SK-N-SH (cell line): ENCODE measurements at regions not wholly inside any gene's neighbourhood (a gene's known extent, or its start where the extent isn't known, plus 50 kb on each side); places are given as distances from the start of the nearest gene placed in this dataset.

ENCODE experiments used
- CTCF ChIA-PET: fragments of 300-600, 350-600 bp; formaldehyde crosslinking; extraction: SDS; loops from one replicate; lab custom pipeline; 2021; lab: Yijun Ruan, JAX
- POLR2A ChIA-PET: fragments of 350-600 bp; sonication (Branson Sonifier 250); formaldehyde crosslinking; extraction: SDS; loops from one replicate; lab custom pipeline; 2020; ENCODE audit warnings: antibody characterized with exemption, inconsistent platforms; lab: Yijun Ruan, JAX
- DNase-seq: peaks from one replicate; pipeline ENCODE4 v3.0.0; 2012
- H2AFZ ChIP-seq: fragments of 200-600 bp; sonication (generic); 2 replicates; pipeline ENCODE4 v1.8.1; 2016; ENCODE audit warnings: antibody characterized with exemption, mild to moderate bottlenecking, low read depth
- H3F3A ChIP-seq: fragments of 200-600 bp; sonication (generic); replicated peaks from 2 replicates; pipeline ENCODE3; 2016; ENCODE audit warnings: antibody characterized with exemption, mild to moderate bottlenecking; ENCODE audit not compliant: insufficient read depth
- H3K27ac ChIP-seq, 2 experiments: fragments of 200-500 bp in 1 of 2; fragments of 200-600 bp in 1 of 2; sonication (Bioruptor generic) in 1 of 2; sonication (generic), shearing (Covaris generic) in 1 of 2; 2 replicates each; pipeline versions ENCODE4 v1.5.1 to v1.6.1; 2014 to 2016; ENCODE audit warnings: low read depth in 2 of 2, inconsistent platforms in 1 of 2, low read length in 1 of 2, mild to moderate bottlenecking in 1 of 2, mixed read lengths in 1 of 2
- H3K27me3 ChIP-seq: fragments of 200-600 bp; sonication (generic), shearing (Covaris generic); 2 replicates; pipeline ENCODE4 v1.6.1; 2016; ENCODE audit warnings: mixed run types; ENCODE audit not compliant: insufficient read depth
- H3K36me3 ChIP-seq, 2 experiments: fragments of 200-500 bp in 1 of 2; fragments of 200-600 bp in 1 of 2; sonication (Bioruptor generic) in 1 of 2; sonication (generic) in 1 of 2; replicated peaks in 1 of 2; 2 replicates each; pipeline versions ENCODE3 to v1.5.1; 2014 to 2016; ENCODE audit warnings: low read length in 1 of 2, mild to moderate bottlenecking in 1 of 2; ENCODE audit not compliant: insufficient read depth in 2 of 2, control insufficient read depth in 1 of 2
- H3K4me1 ChIP-seq, 2 experiments: fragments of 200-500 bp in 1 of 2; fragments of 200-600 bp in 1 of 2; sonication (Bioruptor generic) in 1 of 2; sonication (generic), shearing (Covaris generic) in 1 of 2; 2 replicates each; pipeline versions ENCODE4 v1.5.1 to v1.6.1; 2014 to 2016; ENCODE audit warnings: low read depth in 1 of 2, low read length in 1 of 2, mixed run types in 1 of 2; ENCODE audit not compliant: insufficient read depth in 2 of 2, control insufficient read depth in 1 of 2
- H3K4me2 ChIP-seq: fragments of 200-600 bp; sonication (generic), shearing (Covaris generic); 2 replicates; pipeline ENCODE4 v1.6.1; 2017; ENCODE audit warnings: mixed run types
- H3K4me3 ChIP-seq, 2 experiments: fragments of 200-500 bp in 1 of 2; fragments of 200-600 bp in 1 of 2; sonication (Bioruptor generic) in 1 of 2; sonication (generic), shearing (Covaris generic) in 1 of 2; 2 replicates each; pipeline versions ENCODE4 v1.5.1 to v1.8.1; 2014 to 2016; ENCODE audit warnings: low read depth in 2 of 2, inconsistent platforms in 1 of 2, low read length in 1 of 2, mild to moderate bottlenecking in 1 of 2, mixed read lengths in 1 of 2, moderate library complexity in 1 of 2
- H3K79me2 ChIP-seq: fragments of 200-600 bp; sonication (generic); 2 replicates; pipeline ENCODE4 v1.8.1; 2017; ENCODE audit warnings: mild to moderate bottlenecking; ENCODE audit not compliant: insufficient read depth
- H3K9ac ChIP-seq: fragments of 200-600 bp; sonication (generic); 2 replicates; pipeline ENCODE4 v1.6.1; 2017; ENCODE audit warnings: mixed run types
- H3K9me2 ChIP-seq: fragments of 200-600 bp; sonication (generic); 2 replicates; pipeline ENCODE4 v1.6.1; 2017; ENCODE audit warnings: mixed run types
- H3K9me3 ChIP-seq: fragments of 200-600 bp; sonication (generic); 2 replicates; pipeline ENCODE4 v1.6.1; 2017; ENCODE audit warnings: mixed run types, mild to moderate bottlenecking, moderate library complexity
- H4K20me1 ChIP-seq: fragments of 200-600 bp; sonication (generic); 2 replicates; pipeline ENCODE4 v1.6.1; 2017; ENCODE audit warnings: mild to moderate bottlenecking, mixed run types; ENCODE audit not compliant: insufficient read depth
- CTCF ChIP-seq: fragments of 200-600 bp; sonication (generic); IDR thresholded peaks from 2 replicates; pipeline ENCODE4 v1.6.1; 2017; ENCODE audit warnings: antibody characterized with exemption, mild to moderate bottlenecking, moderate library complexity
- ELF1 ChIP-seq: IDR thresholded peaks from 2 replicates; pipeline ENCODE4 v1.4.0; 2012
- IRF3 ChIP-seq: fragments of 150-350 bp; IDR thresholded peaks from 2 replicates; pipeline ENCODE4 v1.6.1; 2016; ENCODE audit warnings: mild to moderate bottlenecking, low read depth, low read length
- JUND ChIP-seq: IDR thresholded peaks from 2 replicates; pipeline ENCODE4 v1.4.0; 2012
- MEF2A ChIP-seq: IDR thresholded peaks from 2 replicates; pipeline ENCODE4 v1.4.0; 2012; ENCODE audit warnings: low read depth, borderline replicate concordance
- MXI1 ChIP-seq: IDR thresholded peaks from 2 replicates; pipeline ENCODE4 v1.6.1; 2012; ENCODE audit warnings: mild to moderate bottlenecking, low read depth, low read length, improper control_type of control experiment
- RAD21 ChIP-seq: IDR thresholded peaks from 2 replicates; pipeline ENCODE4 v1.6.1; 2012; ENCODE audit warnings: mild to moderate bottlenecking, low read length
- RCOR1 ChIP-seq: fragments of 150-350 bp; IDR thresholded peaks from 2 replicates; pipeline ENCODE4 v1.6.1; 2017; ENCODE audit warnings: antibody characterized with exemption, low read length
- SMC3 ChIP-seq: IDR thresholded peaks from 2 replicates; pipeline ENCODE4 v1.6.1; 2012; ENCODE audit warnings: low read depth, low read length, improper control_type of control experiment
- TEAD4 ChIP-seq: IDR thresholded peaks from 2 replicates; pipeline ENCODE4 v1.4.0; 2012; ENCODE audit warnings: mild to moderate bottlenecking, borderline replicate concordance; ENCODE audit not compliant: insufficient read depth
- USF1 ChIP-seq: IDR thresholded peaks from 2 replicates; pipeline ENCODE4 v1.4.0; 2012; ENCODE audit warnings: low read depth, borderline replicate concordance
- WGBS: methylation state at CpG from one replicate; pipeline ENCODE4 v1.1.6; 2017; ENCODE audit warnings: low lambda C conversion rate; 5-methylcytosine and 5-hydroxymethylcytosine counted together

GRCh38 chr9:88221105-88221504, 82.8 kb upstream of the SPATA31C2 start (continued):
- TF ChIP-seq MXI1, result no peak
- no peak for TF ChIP-seq ELF1
- TF ChIP-seq RCOR1, result no peak
- no peak for TF ChIP-seq SMC3
- no peak for TF ChIP-seq IRF3

GRCh38 chr9:88220652-88221051, 82.4 kb upstream of the SPATA31C2 start:
- no peak for DNase-seq
- CTCF ChIA-PET, result interaction anchor here (0.6 kb wide), 1 partner anchor 68 kb away, joined by 3 read pairs; no protein-coding TSS in a partner anchor

More at GRCh38 chr9:88220652-88221051, 82.4 kb upstream of the SPATA31C2 start:
- Histone ChIP-seq H3K4me2 (no peak overlapping the region), H2AFZ (no peak overlapping the region), H3K9me3 (no peaks in the 10 kb centered on the region), H3K79me2 (no peaks in the 10 kb centered on the region), H3K9ac (no peak overlapping the region), H3K9me2 (no peaks in the 10 kb centered on the region), H3K27me3 (no peaks in the 10 kb centered on the region), H3K36me3 (no peaks in the 10 kb centered on the region), H3K27ac (no peak overlapping the region), H3K4me3 (no peak overlapping the region), H3F3A (no peaks in the 10 kb centered on the region), H4K20me1 (no peaks in the 10 kb centered on the region), H3K4me1 (no peaks in the 10 kb centered on the region)
- POLR2A ChIA-PET, result no interaction called here
- no peak for TF ChIP-seq ELF1
- TF ChIP-seq SMC3, result no peak
- TF ChIP-seq TEAD4, result no peak
- no peak for TF ChIP-seq MXI1
- TF ChIP-seq CTCF, result no peak
- TF ChIP-seq RAD21, result no peak
- no peak for TF ChIP-seq USF1
- no peak for TF ChIP-seq RCOR1
- TF ChIP-seq MEF2A, result no peak
- no peak for TF ChIP-seq JUND
- 89% methylated on average over 14 of the region's 20 CpGs for WGBS
